HepG2 (cell line): ENCODE measurements at regions not wholly inside any gene's neighbourhood (a gene's known extent, or its start where the extent isn't known, plus 50 kb on each side); places are given as distances from the start of the nearest gene placed in this dataset.

Source experiments
- ATAC-seq: fragments of 200-7000 bp; cut with Tn5 transposase; 3 replicates; pipeline ENCODE4 v1.9.1; 2020; ENCODE audit warnings: mild to moderate bottlenecking, moderate library complexity
- BruUV-seq: library from RNA; stranded (reverse); fragments of 400-500 nt; replicated peaks from 2 replicates; lab custom pipeline; 2021; lab: Mats Ljungman, UMichigan
- CTCF ChIA-PET: fragments of 300-600 bp; formaldehyde crosslinking; extraction: SDS; loops from one replicate; lab custom pipeline; 2021; ENCODE audit warnings: low total read pairs, inconsistent platforms, low intra/inter-chr PET ratio; lab: Yijun Ruan, JAX
- POLR2A ChIA-PET: fragments of 350-600 bp; sonication (Branson Sonifier 250); formaldehyde crosslinking; loops from one replicate; lab custom pipeline; 2020; ENCODE audit warnings: antibody characterized with exemption, inconsistent platforms; lab: Yijun Ruan, JAX
- DNase-seq: peaks from one replicate; pipeline ENCODE4 v3.0.0-alpha.2; 2015; ENCODE audit warnings: low spot score
- FAIRE-seq: peaks from 3 replicates; lab custom pipeline; 2011; peaks lifted over from hg19 to GRCh38; lab: Jason Lieb, UNC
- H2AFZ ChIP-seq: one replicate; pipeline ENCODE4 v1.6.1; 2011; ENCODE audit warnings: low read length, inconsistent platforms
- H3K27ac ChIP-seq: fragments of 300-600 bp; 3 replicates; pipeline ENCODE4 v1.8.0; 2011; ENCODE audit warnings: mixed run types, mild to moderate bottlenecking, mixed read lengths, low read length, inconsistent platforms; ENCODE audit not compliant: insufficient read depth; ENCODE audit errors: extremely low read length
- H3K27me3 ChIP-seq, 2 experiments: fragments of 200-600 bp in 1 of 2; 2 replicates in 1 of 2; 3 replicates in 1 of 2; pipeline versions ENCODE4 v1.6.0 to v1.8.0; 2011; ENCODE audit warnings: low read length in 2 of 2, mild to moderate bottlenecking in 2 of 2, moderate library complexity in 2 of 2, inconsistent platforms in 1 of 2; ENCODE audit not compliant: insufficient read depth in 2 of 2, control insufficient read depth in 1 of 2
- H3K36me3 ChIP-seq, 2 experiments: fragments of 200-600 bp in 1 of 2; replicated peaks in 1 of 2; 2 replicates in 1 of 2; 3 replicates in 1 of 2; pipeline versions ENCODE4 v1.5.1 to v1.8.0; 2011; ENCODE audit warnings: low read length in 2 of 2, inconsistent platforms in 1 of 2; ENCODE audit not compliant: insufficient read depth in 2 of 2, control insufficient read depth in 1 of 2
- H3K4me1 ChIP-seq: 2 replicates; pipeline ENCODE4 v1.5.1; 2012; ENCODE audit warnings: low read length, inconsistent platforms; ENCODE audit not compliant: insufficient read depth
- H3K4me2 ChIP-seq: 2 replicates; pipeline ENCODE4 v1.6.0; 2011; ENCODE audit warnings: low read depth, low read length, inconsistent platforms
- H3K4me3 ChIP-seq, 3 experiments: fragments of 200-600 bp in 1 of 3; sonication (generic), shearing (Covaris generic) in 1 of 3; replicated peaks in 1 of 3; 2 replicates each; pipeline ENCODE4 v1.5.1; 2011 to 2016; ENCODE audit warnings: low read length in 3 of 3, inconsistent platforms in 2 of 3, low read depth in 2 of 3, mild to moderate bottlenecking in 2 of 3, control low read depth in 1 of 3, mixed read lengths in 1 of 3; ENCODE audit not compliant: insufficient read depth in 1 of 3
- H3K79me2 ChIP-seq: one replicate; pipeline ENCODE4 v1.6.1; 2011; ENCODE audit warnings: low read length, inconsistent platforms; ENCODE audit not compliant: insufficient read depth
- H3K9ac ChIP-seq: 2 replicates; pipeline ENCODE4 v1.6.0; 2011; ENCODE audit warnings: mild to moderate bottlenecking, low read depth, low read length, inconsistent platforms; ENCODE audit not compliant: insufficient read depth
- H3K9me3 ChIP-seq: 2 replicates; pipeline ENCODE4 v1.5.1; 2012; ENCODE audit warnings: mild to moderate bottlenecking, low read length
- H4K20me1 ChIP-seq: 2 replicates; pipeline ENCODE4 v1.6.0; 2011; ENCODE audit warnings: inconsistent platforms, mild to moderate bottlenecking, low read length, moderate library complexity; ENCODE audit not compliant: insufficient read depth
- ATF7 ChIP-seq, 2 experiments: fragments of 450-650 bp in 1 of 2; sonication (generic) in 1 of 2; formaldehyde crosslinking in 1 of 2; IDR thresholded peaks; 2 replicates each; pipeline versions ENCODE4 v1.4.0 to v1.6.1; 2016 to 2020; ENCODE audit warnings: antibody characterized with exemption in 1 of 2, mild to moderate bottlenecking in 1 of 2, missing genetic modification reagents in 1 of 2
- BCL6 ChIP-seq: IDR thresholded peaks from 2 replicates; pipeline ENCODE4 v1.6.1; 2016; ENCODE audit warnings: missing genetic modification reagents, missing compliant biosample characterization
- CC2D1A ChIP-seq: sonication (generic); formaldehyde crosslinking; IDR thresholded peaks from 2 replicates; pipeline ENCODE4 v1.8.1; 2023; ENCODE audit warnings: mild to moderate bottlenecking, missing genetic modification reagents
- CREB1 ChIP-seq, 2 experiments: fragments of 450-650 bp in 1 of 2; IDR thresholded peaks; 2 replicates each; pipeline ENCODE4 v1.6.1; 2016 to 2017; ENCODE audit warnings: control low read depth in 1 of 2, mild to moderate bottlenecking in 1 of 2, missing compliant biosample characterization in 1 of 2, missing genetic modification characterization in 1 of 2
- KDM5B ChIP-seq: sonication (generic); formaldehyde crosslinking; IDR thresholded peaks from 2 replicates; pipeline ENCODE4 v1.4.0; 2020; ENCODE audit warnings: missing genetic modification reagents, mild to moderate bottlenecking, borderline replicate concordance
- KLF11 ChIP-seq: IDR thresholded peaks from 2 replicates; pipeline ENCODE4 v1.6.1; 2016; ENCODE audit warnings: missing compliant biosample characterization
- STAT5B ChIP-seq: sonication (generic); formaldehyde crosslinking; IDR thresholded peaks from 2 replicates; pipeline ENCODE4 v1.4.0; 2020; ENCODE audit warnings: missing genetic modification reagents
- ZFAT ChIP-seq: sonication (generic); formaldehyde crosslinking; conservative IDR thresholded peaks from 2 replicates; pipeline ENCODE4 v1.8.1; 2023; ENCODE audit warnings: missing genetic modification reagents, inconsistent platforms
- ZMYM4 ChIP-seq: sonication (generic); formaldehyde crosslinking; IDR thresholded peaks from 2 replicates; pipeline ENCODE4 v1.8.1; 2023; ENCODE audit warnings: mild to moderate bottlenecking, missing genetic modification reagents
- ZNF879 ChIP-seq: sonication (generic); formaldehyde crosslinking; IDR thresholded peaks from 2 replicates; pipeline ENCODE4 v1.8.1; 2023; ENCODE audit warnings: missing genetic modification reagents
- WGBS: methylation state at CpG from one replicate; pipeline ENCODE4 v1.1.6; 2017; ENCODE audit warnings: low lambda C conversion rate; 5-methylcytosine and 5-hydroxymethylcytosine counted together
- in situ Hi-C: cut with HindIII; loops from 2 replicates; pipeline ENCODE4 v1.10.0; 2017; ENCODE audit warnings: low pct_unique_long_range_greater_than_20kb; ENCODE audit not compliant: extremely low pct_ligation_motif_present
- intact Hi-C: fragments of 100-400 bp; cut with micrococcal nuclease; formaldehyde crosslinking; loops from one replicate; pipeline ENCODE4 v1.10.0; 2022; ENCODE audit not compliant: unreplicated experiment
- TF ChIP-seq, protein P1 (sequence below): sonication (generic); formaldehyde crosslinking; IDR thresholded peaks from 2 replicates; pipeline ENCODE4 v1.8.0; 2022; ENCODE audit warnings: mild to moderate bottlenecking, missing genetic modification reagents, moderate library complexity
- TF ChIP-seq, protein P2 (sequence below): sonication (generic); formaldehyde crosslinking; IDR thresholded peaks from 2 replicates; pipeline ENCODE4 v1.4.0; 2020; ENCODE audit warnings: missing genetic modification reagents, borderline replicate concordance
- TF ChIP-seq, protein P3 (sequence below): sonication (generic); formaldehyde crosslinking; IDR thresholded peaks from 2 replicates; pipeline ENCODE4 v1.4.0; 2020; ENCODE audit warnings: mild to moderate bottlenecking, missing genetic modification reagents

- H3K27me3 ChIP-seq, result no peaks in the 10 kb centered on the region
- intact Hi-C loops (no loop called here), in situ Hi-C loops (no loop called here)
- no peak for DNase-seq
- ChIA-PET CTCF (no interaction called here), POLR2A (no interaction called here)
- no peak overlapping the region for H3K4me3 ChIP-seq
- no peak overlapping the region for H3K4me2 ChIP-seq
- H2AFZ ChIP-seq, result no peak overlapping the region
- no peaks in the 10 kb centered on the region for H4K20me1 ChIP-seq
- ATAC-seq, result no peak
- H3K9me3 ChIP-seq, result no peaks in the 10 kb centered on the region; the same call in 1 of the 2 replicates
- H3K9ac ChIP-seq, result no peak overlapping the region
- no peaks in the 10 kb centered on the region for H3K4me1 ChIP-seq
- no peaks in the 10 kb centered on the region for H3K36me3 ChIP-seq
- BruUV-seq, result no TSS peak
- TF ChIP-seq CREB1 (IDR thresholded peaks at IDR 0.05) (peak; percentile 96), CREB1 (CRISPR knock-in tag; IDR thresholded peaks at IDR 0.05) (no peak), ATF7 (IDR thresholded peaks at IDR 0.05) (peak; percentile 99), ATF7 (CRISPR knock-in tag; IDR thresholded peaks at IDR 0.05) (no peak), ZMYM4 (CRISPR knock-in tag) (no peak)
- H3K27ac ChIP-seq, result no peak overlapping the region
- no peaks in the 10 kb centered on the region for H3K79me2 ChIP-seq
- 1% methylated on average over 2 of the region's 2 CpGs for WGBS
- no peak for FAIRE-seq
These were observed 825.5 kb upstream of the NXPH2 start for GRCh38 chr2:139605668-139606067.

DNA sequence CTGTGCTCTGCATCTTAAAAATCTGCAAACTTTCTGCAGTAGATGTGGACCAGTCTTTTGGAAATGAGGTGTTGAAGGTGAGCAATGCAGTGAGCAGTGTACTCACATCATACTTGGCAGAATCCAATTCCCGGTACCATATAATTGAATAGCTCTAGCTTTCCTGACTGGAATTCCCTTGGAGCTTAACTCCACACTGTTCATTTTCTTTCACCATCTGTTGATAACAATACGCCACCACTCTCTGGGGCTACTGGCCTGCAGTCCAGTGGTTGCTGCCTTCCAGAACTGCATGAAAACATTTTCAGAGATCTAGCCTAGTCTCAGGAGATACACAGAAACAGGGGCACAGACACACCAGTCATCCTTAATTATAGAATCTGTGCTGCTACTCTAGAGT, 820.0 kb upstream of the NXPH2 start:
- H3K79me2 ChIP-seq, result no peaks in the 10 kb centered on the region
- POLR2A ChIA-PET, result no interaction called here
- DNase-seq (no peak), ATAC-seq (no peak), FAIRE-seq (no peak)
- H2AFZ ChIP-seq, result no peak overlapping the region
- no peaks in the 10 kb centered on the region for H3K4me1 ChIP-seq
- H3K9ac ChIP-seq, result no peak overlapping the region
- no peak overlapping the region for H3K27ac ChIP-seq
- no peaks in the 10 kb centered on the region for H3K36me3 ChIP-seq
- BruUV-seq, result no TSS peak
- no peaks in the 10 kb centered on the region for H4K20me1 ChIP-seq
- intact Hi-C loops, result no loop called here
- CTCF ChIA-PET, result no interaction called here
- no peaks in the 10 kb centered on the region for H3K9me3 ChIP-seq
- WGBS, result 23% methylated on average over 2 of the region's 2 CpGs
- H3K27me3 ChIP-seq, result no peaks in the 10 kb centered on the region
- H3K4me3 ChIP-seq, result no peak overlapping the region
- in situ Hi-C loops, result no loop called here
- no peak overlapping the region for H3K4me2 ChIP-seq
- TF ChIP-seq ZNF879 (no peak), KDM5B (no peak), ZFAT (CRISPR knock-in tag) (no peak), BCL6 (CRISPR knock-in tag) (no peak), STAT5B (no peak), KLF11 (no peak), CC2D1A (CRISPR knock-in tag) (no peak)
- TF ChIP-seq, protein P1, sequence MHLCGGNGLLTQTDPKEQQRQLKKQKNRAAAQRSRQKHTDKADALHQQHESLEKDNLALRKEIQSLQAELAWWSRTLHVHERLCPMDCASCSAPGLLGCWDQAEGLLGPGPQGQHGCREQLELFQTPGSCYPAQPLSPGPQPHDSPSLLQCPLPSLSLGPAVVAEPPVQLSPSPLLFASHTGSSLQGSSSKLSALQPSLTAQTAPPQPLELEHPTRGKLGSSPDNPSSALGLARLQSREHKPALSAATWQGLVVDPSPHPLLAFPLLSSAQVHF (CRISPR knock-in tag), result no peak
- TF ChIP-seq, protein P2, sequence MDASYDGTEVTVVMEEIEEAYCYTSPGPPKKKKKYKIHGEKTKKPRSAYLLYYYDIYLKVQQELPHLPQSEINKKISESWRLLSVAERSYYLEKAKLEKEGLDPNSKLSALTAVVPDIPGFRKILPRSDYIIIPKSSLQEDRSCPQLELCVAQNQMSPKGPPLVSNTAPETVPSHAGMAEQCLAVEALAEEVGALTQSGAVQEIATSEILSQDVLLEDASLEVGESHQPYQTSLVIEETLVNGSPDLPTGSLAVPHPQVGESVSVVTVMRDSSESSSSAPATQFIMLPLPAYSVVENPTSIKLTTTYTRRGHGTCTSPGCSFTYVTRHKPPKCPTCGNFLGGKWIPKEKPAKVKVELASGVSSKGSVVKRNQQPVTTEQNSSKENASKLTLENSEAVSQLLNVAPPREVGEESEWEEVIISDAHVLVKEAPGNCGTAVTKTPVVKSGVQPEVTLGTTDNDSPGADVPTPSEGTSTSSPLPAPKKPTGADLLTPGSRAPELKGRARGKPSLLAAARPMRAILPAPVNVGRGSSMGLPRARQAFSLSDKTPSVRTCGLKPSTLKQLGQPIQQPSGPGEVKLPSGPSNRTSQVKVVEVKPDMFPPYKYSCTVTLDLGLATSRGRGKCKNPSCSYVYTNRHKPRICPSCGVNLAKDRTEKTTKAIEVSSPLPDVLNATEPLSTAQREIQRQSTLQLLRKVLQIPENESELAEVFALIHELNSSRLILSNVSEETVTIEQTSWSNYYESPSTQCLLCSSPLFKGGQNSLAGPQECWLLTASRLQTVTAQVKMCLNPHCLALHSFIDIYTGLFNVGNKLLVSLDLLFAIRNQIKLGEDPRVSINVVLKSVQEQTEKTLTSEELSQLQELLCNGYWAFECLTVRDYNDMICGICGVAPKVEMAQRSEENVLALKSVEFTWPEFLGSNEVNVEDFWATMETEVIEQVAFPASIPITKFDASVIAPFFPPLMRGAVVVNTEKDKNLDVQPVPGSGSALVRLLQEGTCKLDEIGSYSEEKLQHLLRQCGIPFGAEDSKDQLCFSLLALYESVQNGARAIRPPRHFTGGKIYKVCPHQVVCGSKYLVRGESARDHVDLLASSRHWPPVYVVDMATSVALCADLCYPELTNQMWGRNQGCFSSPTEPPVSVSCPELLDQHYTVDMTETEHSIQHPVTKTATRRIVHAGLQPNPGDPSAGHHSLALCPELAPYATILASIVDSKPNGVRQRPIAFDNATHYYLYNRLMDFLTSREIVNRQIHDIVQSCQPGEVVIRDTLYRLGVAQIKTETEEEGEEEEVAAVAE (CRISPR knock-in tag), result no peak
- TF ChIP-seq, protein P3, sequence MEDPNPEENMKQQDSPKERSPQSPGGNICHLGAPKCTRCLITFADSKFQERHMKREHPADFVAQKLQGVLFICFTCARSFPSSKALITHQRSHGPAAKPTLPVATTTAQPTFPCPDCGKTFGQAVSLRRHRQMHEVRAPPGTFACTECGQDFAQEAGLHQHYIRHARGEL (CRISPR knock-in tag), result no peak
